CD4-positive, alpha-beta T cell treated with Interleukin-15 for 1 hour (primary cell): ENCODE measurements at regions not wholly inside any gene's neighbourhood (a gene's known extent, or its start where the extent isn't known, plus 50 kb on each side); places are given as distances from the start of the nearest gene placed in this dataset.

Experiments
- DNase-seq: peaks from one replicate; pipeline ENCODE4 v3.0.0-alpha.2; 2020

- DNase-seq = no peak
Measured at GRCh38 chr7:7060828-7061599, 121.3 kb upstream of the C1GALT1 start.

- DNase-seq = no peak
Measured at GRCh38 chr7:7077945-7078344, 104.4 kb upstream of the C1GALT1 start.

DNA sequence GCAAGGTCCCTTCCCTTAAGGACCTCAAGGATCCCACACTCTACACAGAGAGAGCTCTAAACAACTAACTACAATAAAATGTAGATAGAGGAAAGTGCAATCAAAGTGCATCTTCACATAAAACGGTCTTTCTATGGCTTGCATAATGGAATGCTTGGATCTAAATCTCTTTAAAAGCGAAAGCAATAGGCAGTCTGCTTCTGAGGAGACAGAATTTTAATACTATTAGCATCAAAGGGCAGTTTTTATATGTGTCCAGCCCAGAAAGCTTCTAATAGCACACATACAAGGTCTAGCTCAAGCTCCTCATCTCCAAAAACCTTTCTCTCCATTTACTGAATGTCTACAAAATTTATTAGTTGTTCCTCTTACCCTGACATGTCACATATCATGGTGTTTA, 101.5 kb upstream of the C1GALT1 start:
- no peak for DNase-seq

DNA sequence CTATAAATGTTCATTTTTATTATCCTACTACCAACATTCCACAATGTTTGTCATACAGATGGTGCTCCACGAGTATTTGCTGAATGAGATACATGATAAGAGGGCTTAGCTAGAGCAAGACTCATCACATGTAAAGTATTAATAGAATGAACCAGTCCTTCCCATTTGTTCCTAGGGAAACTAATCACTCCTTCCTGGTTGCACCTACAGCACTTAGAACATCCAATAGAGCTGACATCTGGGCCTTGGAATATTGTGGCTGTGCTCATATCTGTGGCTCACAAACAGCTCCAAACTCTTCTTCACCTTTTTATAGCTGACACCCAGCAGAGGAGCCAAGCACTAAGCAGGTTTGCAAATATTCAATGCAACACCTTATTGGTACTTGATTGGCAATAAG, 91.9 kb upstream of the C1GALT1 start:
- DNase-seq = no peak

- DNase-seq = no peak
Measured at GRCh38 chr7:7098280-7098818, 84.0 kb upstream of the C1GALT1 start.

GRCh38 chr7:7099584-7100014, 82.7 kb upstream of the C1GALT1 start:
- no peak for DNase-seq

DNA sequence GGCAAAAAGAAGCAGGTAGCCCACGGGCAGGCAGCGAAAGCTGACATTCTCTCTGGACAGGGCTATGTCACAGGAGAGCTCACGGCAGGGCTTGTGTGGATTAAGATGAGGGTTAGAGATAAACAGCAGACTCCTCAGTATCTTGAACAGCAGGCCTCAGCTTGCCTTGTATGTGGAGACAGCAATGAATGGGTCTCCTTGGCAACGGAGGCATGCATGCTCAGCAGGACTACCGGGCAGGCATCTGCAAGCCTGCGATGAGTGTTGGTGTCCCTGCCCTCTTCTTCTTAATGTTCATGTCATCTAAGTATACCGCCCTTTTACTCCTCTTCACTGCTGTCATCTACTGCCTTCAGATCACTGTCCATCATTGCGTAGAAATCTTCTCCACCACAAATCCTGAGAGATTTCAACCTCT, 81.9 kb upstream of the C1GALT1 start:
- DNase-seq = no peak

GRCh38 chr7:7102906-7103305, 79.4 kb upstream of the C1GALT1 start:
- DNase-seq = no peak

DNA sequence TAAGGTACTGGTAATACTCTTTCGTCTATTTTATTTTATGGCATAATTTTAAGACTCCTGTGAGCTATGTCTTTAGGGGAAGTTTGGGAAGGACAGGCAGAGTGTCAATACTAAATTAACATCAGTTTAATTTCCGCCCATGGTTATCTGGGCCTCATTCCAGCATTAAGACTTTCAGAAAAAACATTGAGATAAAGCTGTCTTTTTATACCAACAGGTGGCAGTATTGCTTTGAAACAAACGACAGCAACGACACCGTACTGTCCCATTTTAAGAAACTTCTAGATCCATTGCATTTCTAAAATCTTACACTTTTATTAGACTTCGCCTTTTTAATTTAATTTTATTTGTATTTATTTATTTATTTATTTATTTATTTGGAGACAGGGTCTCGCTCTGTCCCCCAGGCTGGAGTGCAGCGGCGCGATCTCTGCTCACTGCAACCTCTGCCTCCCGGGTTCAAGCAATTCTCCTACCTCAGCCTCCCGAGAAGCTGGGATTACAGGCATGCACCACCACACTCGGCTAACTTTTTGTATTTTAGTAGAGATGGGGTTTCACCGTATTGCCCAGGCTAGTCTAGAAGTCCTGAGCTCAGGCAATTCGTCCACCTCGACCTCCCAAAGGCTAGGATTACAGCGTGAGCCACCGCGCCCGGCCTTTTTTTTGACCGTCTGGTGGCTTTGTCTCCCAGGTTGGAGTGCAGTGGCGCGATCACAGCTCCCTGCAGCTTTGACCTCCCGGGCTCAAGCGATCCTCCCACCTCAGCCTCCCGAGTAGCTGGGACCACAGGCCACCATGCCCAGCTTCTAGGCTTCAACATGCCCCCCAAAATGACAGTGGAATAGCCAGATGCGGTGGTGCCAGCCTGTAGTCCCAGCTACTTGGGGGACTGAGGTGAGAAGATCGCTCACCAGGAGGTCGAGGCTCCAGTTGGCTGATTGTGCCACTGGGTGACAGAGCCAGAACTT, 78.7 kb upstream of the C1GALT1 start:
- DNase-seq = no peak

- DNase-seq = no peak
Measured at GRCh38 chr7:7104314-7104698, 78.0 kb upstream of the C1GALT1 start.

DNA sequence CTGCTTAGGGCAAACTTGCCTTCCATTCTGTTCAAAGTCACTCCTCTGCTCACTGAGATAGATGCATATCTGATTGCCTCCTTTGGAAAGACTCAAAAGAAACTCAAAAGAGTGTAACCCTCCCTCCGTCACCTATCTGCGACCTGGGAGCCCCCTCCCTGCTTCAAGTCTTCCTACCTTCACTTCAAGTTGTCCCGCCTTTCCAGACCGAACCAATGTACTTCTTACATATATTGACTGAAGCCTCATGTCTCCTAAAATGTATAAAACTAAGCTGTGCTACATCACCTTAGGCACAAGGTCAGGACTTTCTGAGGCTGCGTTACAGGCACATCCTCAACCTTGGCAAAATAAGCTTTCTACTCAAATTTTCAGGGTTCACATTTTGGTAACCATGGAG, 77.4 kb upstream of the C1GALT1 start:
- DNase-seq = no peak

DNA sequence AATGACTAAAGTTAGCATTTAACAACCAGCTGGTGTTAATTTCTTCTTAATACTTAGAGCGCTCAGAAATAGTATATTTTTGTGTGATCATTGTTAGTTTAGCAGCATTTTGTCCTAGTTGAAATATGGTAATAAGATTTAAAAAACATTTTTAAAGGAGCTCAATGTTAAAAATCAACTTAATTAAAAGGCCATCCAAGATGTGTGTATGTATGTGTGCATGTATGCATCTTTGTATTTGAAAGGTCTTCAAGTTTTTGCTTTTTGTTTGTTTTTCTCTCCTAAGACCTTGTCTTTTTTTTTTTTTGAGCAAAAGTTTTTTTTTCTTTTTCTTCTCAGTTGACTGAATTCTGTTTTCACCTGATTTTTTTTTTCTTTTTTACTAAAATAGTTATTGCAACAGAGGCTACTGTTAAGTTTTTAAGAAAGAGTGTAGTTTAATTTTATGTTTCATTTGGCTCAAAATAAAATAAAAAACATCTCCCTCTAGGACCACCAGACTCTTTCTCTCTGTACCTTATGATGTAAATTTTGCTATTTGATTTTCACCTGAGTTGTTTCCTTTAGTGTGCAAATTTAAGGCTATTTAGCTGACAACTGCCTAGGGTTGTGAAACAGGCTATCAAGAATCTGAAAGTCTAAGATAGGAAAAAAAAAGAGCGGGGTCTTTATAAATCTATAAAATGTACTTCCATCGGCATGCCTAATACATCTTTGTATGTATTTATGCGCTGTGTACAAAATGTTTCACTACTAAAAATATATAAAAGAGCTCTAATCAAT, 76.4 kb upstream of the C1GALT1 start:
- no peak for DNase-seq

GRCh38 chr7:7108931-7109330, 73.4 kb upstream of the C1GALT1 start:
- no peak for DNase-seq

- DNase-seq = no peak
Measured at GRCh38 chr7:7109934-7110333, 72.4 kb upstream of the C1GALT1 start.

DNA sequence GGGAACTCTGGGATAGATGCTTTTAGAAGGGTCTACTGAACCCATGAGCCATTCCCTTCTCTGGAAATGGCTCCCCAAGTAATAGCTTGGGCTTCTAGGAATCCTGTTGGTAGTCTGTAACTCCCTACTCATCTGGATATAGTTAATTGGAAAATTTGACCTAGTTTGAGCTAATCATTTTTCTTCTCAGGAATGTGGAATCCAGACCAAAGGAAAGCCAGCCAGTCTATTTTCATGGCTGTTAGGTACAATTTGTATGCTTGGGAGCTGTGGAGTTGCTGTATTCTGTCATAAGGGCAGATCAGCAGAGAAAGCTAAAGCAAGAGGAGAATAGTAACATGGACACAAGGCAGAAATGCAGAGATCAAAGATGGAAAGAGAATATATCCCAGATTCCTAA, 71.6 kb upstream of the C1GALT1 start:
- DNase-seq = no peak

GRCh38 chr7:7112868-7113267, 69.5 kb upstream of the C1GALT1 start:
- no peak for DNase-seq

DNA sequence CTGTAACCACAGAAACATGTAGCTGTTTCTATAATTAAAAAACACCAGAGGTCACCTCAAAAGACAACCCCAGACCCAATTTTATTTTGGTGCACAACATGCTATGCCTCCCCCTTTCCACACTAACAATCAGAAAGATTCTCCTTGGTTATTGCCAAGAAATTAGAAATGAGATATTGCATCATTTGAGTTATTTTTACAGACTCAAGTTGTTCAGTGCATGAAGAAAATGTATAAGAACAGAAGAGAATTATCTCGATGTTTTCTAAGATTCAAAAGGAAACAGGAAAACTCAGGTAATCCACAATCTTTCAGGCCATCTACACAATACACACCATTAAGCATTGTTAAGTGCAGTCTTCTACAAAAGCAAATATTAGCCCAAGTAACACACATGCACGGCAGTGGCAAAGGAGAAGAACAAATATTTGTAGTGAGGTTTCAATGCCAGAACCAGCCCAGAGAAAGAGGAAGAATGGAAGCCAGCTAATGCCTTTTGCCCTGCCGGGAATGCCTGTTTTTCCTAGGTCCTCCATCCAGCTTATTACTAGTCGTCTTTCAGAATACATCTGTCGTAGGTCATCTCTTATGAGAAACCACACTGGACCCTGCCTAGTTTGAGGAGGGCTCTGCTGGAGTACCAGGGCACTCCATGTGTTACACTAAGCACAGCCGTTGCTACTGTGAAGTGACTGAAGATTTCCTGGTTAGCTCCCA, 67.6 kb upstream of the C1GALT1 start:
- DNase-seq = no peak

DNA sequence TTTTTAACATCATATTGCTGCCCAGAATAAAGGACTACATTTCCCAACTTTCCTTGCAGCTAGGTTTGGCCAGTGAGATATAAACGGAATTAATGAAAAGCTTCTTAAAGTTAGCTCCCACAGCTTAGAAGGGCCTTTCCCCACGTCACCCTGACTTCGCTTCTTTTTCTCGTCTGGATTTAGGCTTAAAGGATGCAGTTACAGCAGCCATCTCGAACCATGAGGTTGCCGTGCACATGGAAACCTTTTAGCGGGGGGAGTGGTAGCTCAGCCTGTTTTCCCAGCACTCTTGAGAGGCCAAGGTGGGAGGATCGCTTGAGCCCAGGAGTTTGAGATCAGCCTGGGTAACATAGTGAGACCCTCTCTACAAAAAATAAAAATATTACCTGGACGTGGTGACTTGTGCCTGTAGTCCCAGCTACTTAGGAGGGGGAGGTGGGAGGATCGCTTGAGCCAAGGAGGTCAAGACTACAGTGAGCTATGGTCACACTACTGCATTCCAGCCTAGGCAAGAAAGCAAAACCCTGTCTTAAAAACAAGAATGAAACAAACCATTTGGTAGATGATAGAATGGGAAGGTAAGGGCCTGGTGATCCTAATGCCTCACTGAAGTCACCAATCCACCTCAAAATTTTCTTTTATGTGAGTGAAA, 64.3 kb upstream of the C1GALT1 start:
- no peak for DNase-seq

DNA sequence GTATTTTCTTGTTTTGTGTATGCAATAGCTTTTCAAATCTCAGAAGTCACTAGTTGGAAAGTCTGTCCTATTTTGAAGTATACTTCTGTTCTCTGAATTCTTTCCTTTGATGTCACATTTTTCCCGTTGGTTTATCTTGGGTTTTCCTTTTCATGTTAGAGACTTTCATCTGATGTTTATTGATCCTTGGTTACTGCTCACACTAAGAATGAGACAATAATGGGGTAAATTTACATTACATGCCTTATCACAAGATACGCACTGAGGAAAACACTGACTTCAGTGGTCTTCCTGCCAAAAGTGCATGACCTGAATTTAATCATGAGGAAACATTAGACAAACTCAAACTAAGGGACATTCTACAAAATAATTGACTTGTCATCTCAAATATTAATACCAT, 63.5 kb upstream of the C1GALT1 start:
- DNase-seq = no peak

GRCh38 chr7:7119729-7120128, 62.6 kb upstream of the C1GALT1 start:
- DNase-seq = no peak

DNA sequence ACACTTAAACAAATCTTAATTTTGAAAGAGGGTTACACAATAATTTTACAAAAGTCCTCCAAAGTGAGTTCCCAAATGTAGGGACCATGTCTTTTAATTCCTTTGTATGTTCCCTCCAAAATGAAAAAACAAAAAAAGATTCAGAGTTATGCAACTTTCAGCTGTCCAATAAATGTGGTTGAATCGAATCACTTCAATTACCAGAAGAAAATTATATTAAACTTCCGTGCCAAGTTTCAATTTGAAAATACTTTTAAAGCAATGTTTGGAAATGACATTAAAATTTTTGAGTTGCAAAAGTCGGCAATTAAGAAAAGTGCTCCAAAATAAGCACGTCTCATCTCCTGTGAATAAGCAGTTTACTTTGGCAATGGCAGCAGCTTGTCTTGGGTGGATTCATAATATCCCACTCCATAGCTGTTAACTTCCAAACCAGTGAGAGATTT, 60.3 kb upstream of the C1GALT1 start:
- no peak for DNase-seq
